ENCODE measurements at regions not wholly inside any gene's neighbourhood (a gene's known extent, or its start where the extent isn't known, plus 50 kb on each side); places are given as distances from the start of the nearest gene placed in this dataset.

- no peak for TF ChIP-seq CTCF (IDR thresholded peaks at IDR 0.05; ENCODE audit: insufficient read depth, low read length)
- TF ChIP-seq POLR2AphosphoS5 (IDR thresholded peaks at IDR 0.05; ENCODE audit: low read depth) = no peak
- TF ChIP-seq REST (IDR thresholded peaks at IDR 0.05; ENCODE audit: insufficient replicate concordance, low read depth) = no peak
- no peak for TF ChIP-seq GABPA (IDR thresholded peaks at IDR 0.05; ENCODE audit: low read depth)
- no peak for TF ChIP-seq SPI1 (IDR thresholded peaks at IDR 0.05; ENCODE audit: borderline replicate concordance, low read depth)
Measured at GRCh38 chr15:95864467-95864886, 466.0 kb upstream of the NR2F2 start.
